ENCODE measurements at regions not wholly inside any gene's neighbourhood (a gene's known extent, or its start where the extent isn't known, plus 50 kb on each side); places are given as distances from the start of the nearest gene placed in this dataset.

DNA sequence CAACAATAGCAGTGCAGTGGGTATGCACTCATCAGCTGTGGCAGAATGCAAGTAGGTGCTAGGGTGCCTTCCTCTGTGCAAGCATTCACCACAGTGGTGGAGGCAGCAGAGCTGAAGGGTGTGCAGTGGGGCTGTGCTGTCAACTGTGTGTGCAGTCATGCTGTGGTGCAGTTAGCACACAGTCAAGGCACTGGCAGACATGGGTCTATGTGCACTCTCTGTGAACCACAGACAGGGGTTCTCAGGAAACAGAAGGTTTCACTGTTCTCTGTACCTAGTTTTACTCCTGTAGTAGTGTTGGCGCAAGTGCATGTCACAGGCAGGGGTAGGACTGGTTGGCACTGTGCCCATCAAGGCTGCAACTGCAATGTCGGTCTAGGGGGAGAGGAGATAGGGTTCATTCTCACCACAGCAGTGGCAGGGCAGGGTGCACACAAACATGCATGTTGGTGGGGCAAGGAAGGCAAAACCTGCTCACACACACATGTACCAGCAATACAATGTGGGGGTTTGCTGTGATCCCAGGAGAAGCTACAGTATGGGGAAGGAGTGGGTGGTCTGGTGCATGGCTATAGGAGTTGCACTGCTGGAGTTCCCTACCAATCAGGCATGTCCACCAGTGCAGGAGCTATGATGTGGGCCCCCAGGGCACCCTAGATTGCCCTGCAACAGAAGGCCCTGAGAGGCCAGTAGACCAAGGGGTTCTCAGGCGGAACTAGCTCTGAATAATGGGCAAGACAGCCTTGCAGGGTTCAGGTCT, 242.7 kb upstream of the DDX18 start:
- H3K9me3 ChIP-seq (ENCODE audit: control insufficient read depth in 4 of 4, low read length in 3 of 4), result peaks cover 0 to 3% (median under 1%) of the 10 kb centered on the region in 4 donors
- H3K4me3 ChIP-seq (ENCODE audit: low read depth in 1 of 3, low read length in 3 of 3), result no peak overlapping the region
- H3K4me1 ChIP-seq (ENCODE audit: control insufficient read depth in 4 of 4, insufficient read depth in 4 of 4, low read length in 3 of 4), result no peaks in the 10 kb centered on the region
- no peaks in the 10 kb centered on the region for H3K36me3 ChIP-seq (ENCODE audit: control insufficient read depth in 4 of 4, insufficient read depth in 3 of 4, low read depth in 1 of 4, low read length in 3 of 4)
- H3K9ac ChIP-seq (ENCODE audit: low read depth in 1 of 2, low read length in 2 of 2), result no peak overlapping the region
- H3K27ac ChIP-seq (ENCODE audit: low read depth in 1 of 2, low read length in 2 of 2), result no peak overlapping the region
- H3K27me3 ChIP-seq (ENCODE audit: control insufficient read depth in 4 of 4, insufficient read depth in 4 of 4, low read length in 3 of 4), result peaks cover 0 to 2% (median 0%) of the 10 kb centered on the region in 4 donors
- TF ChIP-seq, protein P1, sequence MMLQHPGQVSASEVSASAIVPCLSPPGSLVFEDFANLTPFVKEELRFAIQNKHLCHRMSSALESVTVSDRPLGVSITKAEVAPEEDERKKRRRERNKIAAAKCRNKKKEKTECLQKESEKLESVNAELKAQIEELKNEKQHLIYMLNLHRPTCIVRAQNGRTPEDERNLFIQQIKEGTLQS (IDR thresholded peaks at IDR 0.05), result no peak
- TF ChIP-seq HNF4A (conservative IDR thresholded peaks at IDR 0.05), result no peak
- TF ChIP-seq GABPA (IDR thresholded peaks at IDR 0.05 in 1 of 2, conservative IDR thresholded peaks at IDR 0.05 in 1 of 2), result no peak
- no peak for TF ChIP-seq HNF4G (IDR thresholded peaks at IDR 0.05)
- TF ChIP-seq, protein P2, sequence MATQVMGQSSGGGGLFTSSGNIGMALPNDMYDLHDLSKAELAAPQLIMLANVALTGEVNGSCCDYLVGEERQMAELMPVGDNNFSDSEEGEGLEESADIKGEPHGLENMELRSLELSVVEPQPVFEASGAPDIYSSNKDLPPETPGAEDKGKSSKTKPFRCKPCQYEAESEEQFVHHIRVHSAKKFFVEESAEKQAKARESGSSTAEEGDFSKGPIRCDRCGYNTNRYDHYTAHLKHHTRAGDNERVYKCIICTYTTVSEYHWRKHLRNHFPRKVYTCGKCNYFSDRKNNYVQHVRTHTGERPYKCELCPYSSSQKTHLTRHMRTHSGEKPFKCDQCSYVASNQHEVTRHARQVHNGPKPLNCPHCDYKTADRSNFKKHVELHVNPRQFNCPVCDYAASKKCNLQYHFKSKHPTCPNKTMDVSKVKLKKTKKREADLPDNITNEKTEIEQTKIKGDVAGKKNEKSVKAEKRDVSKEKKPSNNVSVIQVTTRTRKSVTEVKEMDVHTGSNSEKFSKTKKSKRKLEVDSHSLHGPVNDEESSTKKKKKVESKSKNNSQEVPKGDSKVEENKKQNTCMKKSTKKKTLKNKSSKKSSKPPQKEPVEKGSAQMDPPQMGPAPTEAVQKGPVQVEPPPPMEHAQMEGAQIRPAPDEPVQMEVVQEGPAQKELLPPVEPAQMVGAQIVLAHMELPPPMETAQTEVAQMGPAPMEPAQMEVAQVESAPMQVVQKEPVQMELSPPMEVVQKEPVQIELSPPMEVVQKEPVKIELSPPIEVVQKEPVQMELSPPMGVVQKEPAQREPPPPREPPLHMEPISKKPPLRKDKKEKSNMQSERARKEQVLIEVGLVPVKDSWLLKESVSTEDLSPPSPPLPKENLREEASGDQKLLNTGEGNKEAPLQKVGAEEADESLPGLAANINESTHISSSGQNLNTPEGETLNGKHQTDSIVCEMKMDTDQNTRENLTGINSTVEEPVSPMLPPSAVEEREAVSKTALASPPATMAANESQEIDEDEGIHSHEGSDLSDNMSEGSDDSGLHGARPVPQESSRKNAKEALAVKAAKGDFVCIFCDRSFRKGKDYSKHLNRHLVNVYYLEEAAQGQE (IDR thresholded peaks at IDR 0.05), result no peak
- TF ChIP-seq TAF1 (conservative IDR thresholded peaks at IDR 0.05), result no peak
- no peak for TF ChIP-seq FOXA1 (IDR thresholded peaks at IDR 0.05)
- no peak for TF ChIP-seq RAD21 (IDR thresholded peaks at IDR 0.05)
- TF ChIP-seq, protein P3, sequence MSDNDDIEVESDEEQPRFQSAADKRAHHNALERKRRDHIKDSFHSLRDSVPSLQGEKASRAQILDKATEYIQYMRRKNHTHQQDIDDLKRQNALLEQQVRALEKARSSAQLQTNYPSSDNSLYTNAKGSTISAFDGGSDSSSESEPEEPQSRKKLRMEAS (IDR thresholded peaks at IDR 0.05), result no peak
- DNase-seq (ENCODE audit: low spot score), result no peak
- 55% methylated on average over 3 of the region's 3 CpGs for WGBS

DNA sequence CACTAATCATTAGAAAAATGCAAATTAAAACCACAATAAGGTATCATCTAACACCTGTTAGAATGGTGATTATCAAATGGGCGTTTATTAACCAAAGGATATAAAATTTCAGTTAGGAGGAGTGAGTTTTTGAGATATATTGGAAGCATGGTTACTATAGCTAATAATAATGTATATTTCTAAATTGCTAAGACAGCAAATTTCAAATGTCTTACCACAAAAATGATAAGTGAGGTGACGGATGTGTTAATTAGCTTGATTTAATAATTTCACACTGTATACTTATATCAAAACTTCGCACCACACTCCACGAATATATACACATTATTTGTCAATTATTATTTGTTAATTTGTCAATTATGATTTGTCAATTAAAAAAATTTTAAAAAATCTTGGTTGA, 227.2 kb upstream of the DDX18 start:
- Histone ChIP-seq H3K9ac (ENCODE audit: low read depth in 1 of 2, low read length in 2 of 2) (no peak overlapping the region), H3K4me3 (ENCODE audit: low read depth in 1 of 3, low read length in 3 of 3) (no peak overlapping the region), H3K9me3 (ENCODE audit: control insufficient read depth in 4 of 4, low read length in 3 of 4) (peaks cover 0 to 5% (median 0%) of the 10 kb centered on the region in 4 donors), H3K4me1 (ENCODE audit: control insufficient read depth in 4 of 4, insufficient read depth in 4 of 4, low read length in 3 of 4) (no peaks in the 10 kb centered on the region), H3K27me3 (ENCODE audit: control insufficient read depth in 4 of 4, insufficient read depth in 4 of 4, low read length in 3 of 4) (peaks cover 0 to 3% (median 0%) of the 10 kb centered on the region in 4 donors), H3K27ac (ENCODE audit: low read depth in 1 of 2, low read length in 2 of 2) (no peak overlapping the region), H3K36me3 (ENCODE audit: control insufficient read depth in 4 of 4, insufficient read depth in 3 of 4, low read depth in 1 of 4, low read length in 3 of 4) (no peaks in the 10 kb centered on the region)
- no peak for DNase-seq (ENCODE audit: low spot score)
- TF ChIP-seq, protein P4, sequence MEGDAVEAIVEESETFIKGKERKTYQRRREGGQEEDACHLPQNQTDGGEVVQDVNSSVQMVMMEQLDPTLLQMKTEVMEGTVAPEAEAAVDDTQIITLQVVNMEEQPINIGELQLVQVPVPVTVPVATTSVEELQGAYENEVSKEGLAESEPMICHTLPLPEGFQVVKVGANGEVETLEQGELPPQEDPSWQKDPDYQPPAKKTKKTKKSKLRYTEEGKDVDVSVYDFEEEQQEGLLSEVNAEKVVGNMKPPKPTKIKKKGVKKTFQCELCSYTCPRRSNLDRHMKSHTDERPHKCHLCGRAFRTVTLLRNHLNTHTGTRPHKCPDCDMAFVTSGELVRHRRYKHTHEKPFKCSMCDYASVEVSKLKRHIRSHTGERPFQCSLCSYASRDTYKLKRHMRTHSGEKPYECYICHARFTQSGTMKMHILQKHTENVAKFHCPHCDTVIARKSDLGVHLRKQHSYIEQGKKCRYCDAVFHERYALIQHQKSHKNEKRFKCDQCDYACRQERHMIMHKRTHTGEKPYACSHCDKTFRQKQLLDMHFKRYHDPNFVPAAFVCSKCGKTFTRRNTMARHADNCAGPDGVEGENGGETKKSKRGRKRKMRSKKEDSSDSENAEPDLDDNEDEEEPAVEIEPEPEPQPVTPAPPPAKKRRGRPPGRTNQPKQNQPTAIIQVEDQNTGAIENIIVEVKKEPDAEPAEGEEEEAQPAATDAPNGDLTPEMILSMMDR (IDR thresholded peaks at IDR 0.05; ENCODE audit: low read depth, low read length, missing input control), result no peak
- 78% methylated on average over 4 of the region's 4 CpGs for WGBS

DNA sequence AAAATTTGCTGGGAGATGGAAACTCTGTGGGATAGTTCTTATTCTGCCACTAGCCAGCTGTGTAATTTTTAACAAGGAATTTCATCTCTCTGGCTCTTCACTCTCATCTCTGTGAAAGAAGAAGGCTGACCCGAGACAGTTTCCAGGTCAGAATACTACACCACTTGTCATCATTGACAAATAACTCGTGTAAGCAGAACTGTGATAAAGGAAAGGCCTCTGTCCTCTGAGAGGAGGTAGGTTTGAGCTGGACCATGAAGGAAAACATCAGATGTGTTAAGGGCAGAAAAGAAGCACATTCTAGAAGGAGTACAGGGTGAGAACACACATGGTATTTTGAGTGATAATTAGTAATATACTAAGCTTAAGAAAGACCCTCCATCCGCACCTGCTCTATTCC, 211.4 kb upstream of the DDX18 start:
- H3K9ac ChIP-seq (ENCODE audit: low read depth in 1 of 2, low read length in 2 of 2), result no peak overlapping the region
- 40% methylated on average over 3 of the region's 3 CpGs for WGBS
- H3K9me3 ChIP-seq (ENCODE audit: control insufficient read depth in 4 of 4, low read length in 3 of 4), result no peaks in the 10 kb centered on the region
- no peak overlapping the region for H3K27ac ChIP-seq (ENCODE audit: low read depth in 1 of 2, low read length in 2 of 2)
- TF ChIP-seq JUND (IDR thresholded peaks at IDR 0.05), result no peak
- TF ChIP-seq NR2F2 (IDR thresholded peaks at IDR 0.05), result no peak
- TF ChIP-seq HNF4A (conservative IDR thresholded peaks at IDR 0.05), result no peak
- TF ChIP-seq, protein P3 (IDR thresholded peaks at IDR 0.05), result no peak
- no peak for TF ChIP-seq FOXA1 (IDR thresholded peaks at IDR 0.05)
- TF ChIP-seq EGR1 (IDR thresholded peaks at IDR 0.05; ENCODE audit: low read depth in 2 of 2), result no peak
- TF ChIP-seq, protein P5, sequence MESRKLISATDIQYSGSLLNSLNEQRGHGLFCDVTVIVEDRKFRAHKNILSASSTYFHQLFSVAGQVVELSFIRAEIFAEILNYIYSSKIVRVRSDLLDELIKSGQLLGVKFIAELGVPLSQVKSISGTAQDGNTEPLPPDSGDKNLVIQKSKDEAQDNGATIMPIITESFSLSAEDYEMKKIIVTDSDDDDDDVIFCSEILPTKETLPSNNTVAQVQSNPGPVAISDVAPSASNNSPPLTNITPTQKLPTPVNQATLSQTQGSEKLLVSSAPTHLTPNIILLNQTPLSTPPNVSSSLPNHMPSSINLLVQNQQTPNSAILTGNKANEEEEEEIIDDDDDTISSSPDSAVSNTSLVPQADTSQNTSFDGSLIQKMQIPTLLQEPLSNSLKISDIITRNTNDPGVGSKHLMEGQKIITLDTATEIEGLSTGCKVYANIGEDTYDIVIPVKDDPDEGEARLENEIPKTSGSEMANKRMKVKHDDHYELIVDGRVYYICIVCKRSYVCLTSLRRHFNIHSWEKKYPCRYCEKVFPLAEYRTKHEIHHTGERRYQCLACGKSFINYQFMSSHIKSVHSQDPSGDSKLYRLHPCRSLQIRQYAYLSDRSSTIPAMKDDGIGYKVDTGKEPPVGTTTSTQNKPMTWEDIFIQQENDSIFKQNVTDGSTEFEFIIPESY (IDR thresholded peaks at IDR 0.05), result no peak
- no peak for DNase-seq (ENCODE audit: low spot score)
- H3K27me3 ChIP-seq (ENCODE audit: control insufficient read depth in 4 of 4, insufficient read depth in 4 of 4, low read length in 3 of 4), result peaks cover 0 to 4% (median 0%) of the 10 kb centered on the region in 4 donors
- H3K4me1 ChIP-seq (ENCODE audit: control insufficient read depth in 4 of 4, insufficient read depth in 4 of 4, low read length in 3 of 4), result no peaks in the 10 kb centered on the region
- H3K36me3 ChIP-seq (ENCODE audit: control insufficient read depth in 4 of 4, insufficient read depth in 3 of 4, low read depth in 1 of 4, low read length in 3 of 4), result no peaks in the 10 kb centered on the region
- H3K4me3 ChIP-seq (ENCODE audit: low read depth in 1 of 3, low read length in 3 of 3), result no peak overlapping the region

All from liver (tissue), 8 donors.